ENCODE measurements at regions not wholly inside any gene's neighbourhood (a gene's known extent, or its start where the extent isn't known, plus 50 kb on each side); places are given as distances from the start of the nearest gene placed in this dataset.

- TF ChIP-seq CTCF (IDR thresholded peaks at IDR 0.05 in 8 of 11, conservative IDR thresholded peaks at IDR 0.05 in 3 of 11) = no peak
- no peak for TF ChIP-seq POLR2A (IDR thresholded peaks at IDR 0.05)
- TF ChIP-seq POLR2AphosphoS5 (IDR thresholded peaks at IDR 0.05) = no peak
Observed at GRCh38 chrX:130523460-130524394, 121.9 kb downstream of the RBMX2 start.

All from spleen (tissue), 7 donors.